Peyer's patch (tissue), 4 donors: ENCODE measurements at regions not wholly inside any gene's neighbourhood (a gene's known extent, or its start where the extent isn't known, plus 50 kb on each side); places are given as distances from the start of the nearest gene placed in this dataset.

Experiments
- POLR2A ChIP-seq, 2 donors: fragments of 450-650 bp; IDR thresholded peaks; one replicate each; pipeline ENCODE4 v1.5.1; 2017; ENCODE audit warnings: antibody characterized with exemption in 2 of 2, mild to moderate bottlenecking in 2 of 2, moderate library complexity in 2 of 2
- TF ChIP-seq, protein P1 (sequence below), 6 experiments: fragments of 450-650 bp in 4 of 6; fragments of 200-600 bp in 2 of 6; sonication (generic) in 1 of 6; IDR thresholded peaks; one replicate each; pipeline ENCODE4 v1.5.1; 2017 to 2019; ENCODE audit warnings: antibody characterized with exemption in 6 of 6, mild to moderate bottlenecking in 3 of 6, moderate library complexity in 1 of 6

DNA sequence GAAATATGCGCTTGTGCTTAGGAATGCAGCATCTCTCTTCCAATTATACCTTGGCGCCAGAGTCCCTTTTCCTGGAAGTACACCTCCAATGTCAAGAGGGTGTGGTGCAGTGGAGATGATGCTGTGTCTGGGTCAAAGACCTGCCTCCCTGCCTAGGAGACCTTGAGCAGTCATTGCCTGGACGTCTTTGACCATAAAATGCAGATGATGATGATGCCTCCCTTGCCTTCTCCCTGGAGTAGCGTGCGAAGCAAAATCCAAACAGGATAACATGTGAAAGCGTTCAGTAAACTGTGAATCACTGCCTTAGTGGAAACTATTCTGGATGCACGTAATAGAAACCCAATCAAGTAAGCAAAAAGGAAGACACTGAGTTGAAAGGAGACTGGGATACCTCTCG is 97.4 kb upstream of the ARMC2 start:
- TF ChIP-seq, protein P1, sequence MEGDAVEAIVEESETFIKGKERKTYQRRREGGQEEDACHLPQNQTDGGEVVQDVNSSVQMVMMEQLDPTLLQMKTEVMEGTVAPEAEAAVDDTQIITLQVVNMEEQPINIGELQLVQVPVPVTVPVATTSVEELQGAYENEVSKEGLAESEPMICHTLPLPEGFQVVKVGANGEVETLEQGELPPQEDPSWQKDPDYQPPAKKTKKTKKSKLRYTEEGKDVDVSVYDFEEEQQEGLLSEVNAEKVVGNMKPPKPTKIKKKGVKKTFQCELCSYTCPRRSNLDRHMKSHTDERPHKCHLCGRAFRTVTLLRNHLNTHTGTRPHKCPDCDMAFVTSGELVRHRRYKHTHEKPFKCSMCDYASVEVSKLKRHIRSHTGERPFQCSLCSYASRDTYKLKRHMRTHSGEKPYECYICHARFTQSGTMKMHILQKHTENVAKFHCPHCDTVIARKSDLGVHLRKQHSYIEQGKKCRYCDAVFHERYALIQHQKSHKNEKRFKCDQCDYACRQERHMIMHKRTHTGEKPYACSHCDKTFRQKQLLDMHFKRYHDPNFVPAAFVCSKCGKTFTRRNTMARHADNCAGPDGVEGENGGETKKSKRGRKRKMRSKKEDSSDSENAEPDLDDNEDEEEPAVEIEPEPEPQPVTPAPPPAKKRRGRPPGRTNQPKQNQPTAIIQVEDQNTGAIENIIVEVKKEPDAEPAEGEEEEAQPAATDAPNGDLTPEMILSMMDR (IDR thresholded peaks at IDR 0.05): no peak
- no peak for TF ChIP-seq POLR2A (IDR thresholded peaks at IDR 0.05)
